SK-N-SH (cell line): ENCODE measurements at regions not wholly inside any gene's neighbourhood (a gene's known extent, or its start where the extent isn't known, plus 50 kb on each side); places are given as distances from the start of the nearest gene placed in this dataset.

Experiments
- CHD2 ChIP-seq: fragments of 150-350 bp; IDR thresholded peaks from 2 replicates; pipeline ENCODE4 v1.6.1; 2018; ENCODE audit warnings: low read length; ENCODE audit not compliant: partially characterized antibody
- FOSL2 ChIP-seq: IDR thresholded peaks from 2 replicates; pipeline ENCODE4 v1.4.0; 2012; ENCODE audit warnings: low read depth, mild to moderate bottlenecking, moderate library complexity, borderline replicate concordance
- JUND ChIP-seq: IDR thresholded peaks from 2 replicates; pipeline ENCODE4 v1.4.0; 2012
- RFX5 ChIP-seq: IDR thresholded peaks from 2 replicates; pipeline ENCODE4 v1.6.1; 2012; ENCODE audit warnings: mild to moderate bottlenecking, improper control_type of control experiment, low read length
- USF2 ChIP-seq: fragments of 150-350 bp; IDR thresholded peaks from 2 replicates; pipeline ENCODE4 v1.6.1; 2017; ENCODE audit warnings: antibody characterized with exemption, low read length, low read depth, borderline replicate concordance

GRCh38 chr22:49623715-49624114, 204.0 kb downstream of the BRD1 start:
- TF ChIP-seq JUND (no peak), USF2 (no peak), FOSL2 (no peak), RFX5 (no peak), CHD2 (no peak)
